ENCODE measurements at regions not wholly inside any gene's neighbourhood (a gene's known extent, or its start where the extent isn't known, plus 50 kb on each side); places are given as distances from the start of the nearest gene placed in this dataset.

- FAIRE-seq: no peak
- TF ChIP-seq POLR2AphosphoS5 (IDR thresholded peaks at IDR 0.05; ENCODE audit: low read depth, low read length) (no peak), POLR2A (IDR thresholded peaks at IDR 0.05; ENCODE audit: low read depth, low read length) (no peak), TAF1 (IDR thresholded peaks at IDR 0.05; ENCODE audit: low read depth, low read length) (no peak), POU2F2 (IDR thresholded peaks at IDR 0.05; ENCODE audit: low read depth, low read length) (no peak), PAX5 (IDR thresholded peaks at IDR 0.05; ENCODE audit: insufficient read depth, low read length, severe bottlenecking) (no peak), SPI1 (IDR thresholded peaks at IDR 0.05; ENCODE audit: low read depth, low read length) (no peak)
- no peak for DNase-seq (ENCODE audit: insufficient read length, low spot score)
These were observed 167.7 kb upstream of the USP24 start for GRCh38 chr1:55382806-55383305.

DNA sequence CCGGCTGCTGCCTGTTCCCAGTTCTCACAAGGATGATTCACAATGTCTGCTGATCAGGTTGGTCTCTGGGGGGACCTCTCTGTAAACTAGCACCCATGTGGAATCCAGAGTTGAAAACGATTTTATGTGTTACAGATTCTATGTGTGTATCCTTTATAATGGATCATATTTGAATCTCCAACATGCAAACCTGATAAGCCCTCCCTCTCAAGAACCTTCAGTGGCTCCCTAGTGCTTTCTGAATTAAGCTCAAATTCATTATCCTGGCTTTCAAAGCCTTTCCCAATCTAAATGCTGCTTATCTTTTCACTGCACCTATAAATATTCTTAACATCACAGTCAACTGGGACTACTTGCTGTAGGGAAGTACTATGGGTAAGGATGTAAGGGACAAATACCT lies 166.8 kb upstream of the USP24 start:
- FAIRE-seq: no peak
- DNase-seq (ENCODE audit: insufficient read length, low spot score): no peak
- TF ChIP-seq TAF1 (IDR thresholded peaks at IDR 0.05; ENCODE audit: low read depth, low read length): no peak
- TF ChIP-seq POLR2A (IDR thresholded peaks at IDR 0.05; ENCODE audit: low read depth, low read length): no peak
- no peak for TF ChIP-seq POLR2AphosphoS5 (IDR thresholded peaks at IDR 0.05; ENCODE audit: low read depth, low read length)
- TF ChIP-seq PAX5 (IDR thresholded peaks at IDR 0.05; ENCODE audit: insufficient read depth, low read length, severe bottlenecking): no peak
- TF ChIP-seq POU2F2 (IDR thresholded peaks at IDR 0.05; ENCODE audit: low read depth, low read length): no peak
- TF ChIP-seq SPI1 (IDR thresholded peaks at IDR 0.05; ENCODE audit: low read depth, low read length): no peak

GRCh38 chr1:55381491-55381890 lies 166.3 kb upstream of the USP24 start:
- no peak for DNase-seq (ENCODE audit: insufficient read length, low spot score)
- TF ChIP-seq POLR2AphosphoS5 (IDR thresholded peaks at IDR 0.05; ENCODE audit: low read depth, low read length) (no peak), POU2F2 (IDR thresholded peaks at IDR 0.05; ENCODE audit: low read depth, low read length) (no peak), PAX5 (IDR thresholded peaks at IDR 0.05; ENCODE audit: insufficient read depth, low read length, severe bottlenecking) (no peak), POLR2A (IDR thresholded peaks at IDR 0.05; ENCODE audit: low read depth, low read length) (no peak), TAF1 (IDR thresholded peaks at IDR 0.05; ENCODE audit: low read depth, low read length) (no peak), SPI1 (IDR thresholded peaks at IDR 0.05; ENCODE audit: low read depth, low read length) (no peak)
- FAIRE-seq: no peak

DNA sequence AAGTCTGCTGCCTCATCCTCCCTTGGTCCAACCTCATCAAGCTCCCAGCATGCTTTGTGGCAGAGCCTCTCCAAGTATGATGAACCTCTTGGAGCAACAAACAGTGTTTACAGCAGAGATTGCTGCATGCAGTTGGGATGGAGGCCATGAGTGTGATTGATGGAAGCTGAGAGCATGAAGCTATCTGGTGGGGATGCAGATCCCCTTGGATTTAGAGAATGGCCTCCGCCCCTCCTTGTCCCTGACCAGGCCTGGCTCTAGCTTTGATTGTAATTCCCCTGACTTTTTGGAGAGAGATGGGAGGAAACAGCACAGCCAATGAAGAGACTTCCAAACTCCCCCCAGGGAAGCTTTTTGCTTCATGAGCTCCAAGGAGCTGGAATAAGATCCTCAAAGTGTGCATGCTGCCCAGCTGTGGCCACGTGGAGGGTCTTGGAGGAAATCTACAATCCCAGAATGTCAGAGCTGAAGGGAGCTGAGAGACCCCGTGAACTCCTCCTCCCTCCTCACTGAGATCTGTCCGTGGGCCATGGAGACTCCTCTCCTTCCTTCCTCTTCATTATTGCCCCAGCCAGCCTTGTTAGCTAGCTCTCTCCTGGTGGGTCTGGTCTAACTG lies 165.3 kb upstream of the USP24 start:
- no peak for FAIRE-seq
- no peak for DNase-seq (ENCODE audit: insufficient read length, low spot score)
- no peak for TF ChIP-seq POLR2A (IDR thresholded peaks at IDR 0.05; ENCODE audit: low read depth, low read length)

DNA sequence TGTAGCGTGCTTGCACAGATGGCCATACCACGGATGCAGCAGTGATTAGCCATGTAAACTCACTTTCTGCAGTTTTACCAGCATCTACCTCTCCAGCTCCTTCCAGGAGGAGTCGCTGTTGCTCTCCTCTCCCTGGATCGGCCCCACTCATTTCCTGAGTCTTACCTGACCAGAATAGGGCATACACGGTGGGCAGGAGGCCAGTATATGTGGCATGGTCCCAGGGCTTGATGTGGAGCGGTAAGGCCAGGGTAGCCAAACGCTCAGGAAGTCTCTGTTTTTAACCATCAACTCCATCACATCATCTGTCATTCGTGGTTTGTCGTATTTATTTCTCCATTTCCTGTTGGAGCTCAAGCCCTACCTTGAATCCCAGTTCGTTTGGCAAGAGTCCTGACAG lies 163.4 kb upstream of the USP24 start:
- TF ChIP-seq POLR2AphosphoS5 (IDR thresholded peaks at IDR 0.05; ENCODE audit: low read depth, low read length) (no peak), POU2F2 (IDR thresholded peaks at IDR 0.05; ENCODE audit: low read depth, low read length) (no peak), SPI1 (IDR thresholded peaks at IDR 0.05; ENCODE audit: low read depth, low read length) (no peak), TAF1 (IDR thresholded peaks at IDR 0.05; ENCODE audit: low read depth, low read length) (no peak), PAX5 (IDR thresholded peaks at IDR 0.05; ENCODE audit: insufficient read depth, low read length, severe bottlenecking) (no peak), POLR2A (IDR thresholded peaks at IDR 0.05; ENCODE audit: low read depth, low read length) (no peak)
- peak; percentile 9 for DNase-seq (ENCODE audit: insufficient read length, low spot score)
- FAIRE-seq: peak; percentile 38

DNA sequence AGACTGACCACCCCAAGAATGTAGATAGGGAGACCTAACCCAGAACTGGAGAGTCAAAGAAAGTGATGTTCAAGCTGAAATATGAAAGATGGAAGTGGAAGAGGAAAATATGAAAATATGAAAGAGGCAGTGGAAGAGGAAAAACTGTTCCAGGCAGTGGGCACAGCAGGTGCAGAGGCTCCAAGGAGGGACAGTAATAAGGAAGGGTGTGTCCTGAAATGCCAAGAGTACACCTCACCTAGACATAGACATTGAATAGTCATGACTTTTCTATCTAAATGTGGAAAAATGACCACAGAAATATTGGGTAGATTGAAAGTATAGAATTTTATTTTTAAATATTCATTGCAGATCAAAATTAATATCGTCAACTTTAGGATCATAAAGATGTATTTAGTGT lies 161.7 kb upstream of the USP24 start:
- FAIRE-seq (no peak), DNase-seq (ENCODE audit: insufficient read length, low spot score) (no peak)
- TF ChIP-seq PAX5 (IDR thresholded peaks at IDR 0.05; ENCODE audit: insufficient read depth, low read length, severe bottlenecking) (no peak), POLR2AphosphoS5 (IDR thresholded peaks at IDR 0.05; ENCODE audit: low read depth, low read length) (no peak), TAF1 (IDR thresholded peaks at IDR 0.05; ENCODE audit: low read depth, low read length) (no peak), POLR2A (IDR thresholded peaks at IDR 0.05; ENCODE audit: low read depth, low read length) (no peak), SPI1 (IDR thresholded peaks at IDR 0.05; ENCODE audit: low read depth, low read length) (no peak)

DNA sequence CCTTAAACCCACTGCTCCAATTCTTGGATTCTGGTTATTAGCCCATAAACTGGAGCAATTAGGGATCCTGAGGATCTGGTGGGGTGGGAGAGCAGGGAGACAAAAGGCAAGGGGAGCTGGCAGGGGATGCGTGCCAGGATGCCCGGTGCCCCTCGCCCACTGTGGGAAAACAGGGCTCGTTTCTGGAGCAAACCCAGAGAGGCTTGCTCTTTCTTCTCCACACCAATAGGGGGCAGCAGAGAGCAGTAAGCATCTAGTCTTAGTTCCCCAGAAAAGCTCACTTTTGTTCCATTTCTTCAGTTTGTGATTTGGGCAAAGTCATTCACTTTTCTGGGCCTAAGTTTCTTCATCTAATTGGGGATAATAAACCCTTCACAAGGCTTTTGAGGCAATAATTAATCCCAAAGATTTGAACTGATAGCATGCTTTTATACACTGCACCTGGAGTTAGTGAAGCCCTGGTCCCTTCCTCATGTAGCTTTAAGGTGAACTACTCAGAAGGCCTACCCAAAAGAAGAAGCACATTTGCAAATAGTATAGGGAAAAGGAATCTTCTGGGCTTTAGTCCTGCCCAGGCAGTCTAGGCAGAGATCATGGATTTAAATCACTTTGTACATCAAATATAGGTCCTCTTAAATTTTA lies 160.6 kb upstream of the USP24 start:
- FAIRE-seq: peak; percentile 9
- TF ChIP-seq SPI1 (IDR thresholded peaks at IDR 0.05; ENCODE audit: low read depth, low read length): no peak
- TF ChIP-seq PAX5 (IDR thresholded peaks at IDR 0.05; ENCODE audit: insufficient read depth, low read length, severe bottlenecking): no peak
- TF ChIP-seq POLR2A (IDR thresholded peaks at IDR 0.05; ENCODE audit: low read depth, low read length): no peak
- no peak for TF ChIP-seq TAF1 (IDR thresholded peaks at IDR 0.05; ENCODE audit: low read depth, low read length)
- no peak for TF ChIP-seq POLR2AphosphoS5 (IDR thresholded peaks at IDR 0.05; ENCODE audit: low read depth, low read length)
- no peak for TF ChIP-seq POU2F2 (IDR thresholded peaks at IDR 0.05; ENCODE audit: low read depth, low read length)
- DNase-seq (ENCODE audit: insufficient read length, low spot score): peak; percentile 28

- DNase-seq (ENCODE audit: insufficient read length, low spot score) (no peak), FAIRE-seq (no peak)
- TF ChIP-seq SPI1 (IDR thresholded peaks at IDR 0.05; ENCODE audit: low read depth, low read length) (no peak), POLR2A (IDR thresholded peaks at IDR 0.05; ENCODE audit: low read depth, low read length) (no peak), POU2F2 (IDR thresholded peaks at IDR 0.05; ENCODE audit: low read depth, low read length) (no peak), PAX5 (IDR thresholded peaks at IDR 0.05; ENCODE audit: insufficient read depth, low read length, severe bottlenecking) (no peak), TAF1 (IDR thresholded peaks at IDR 0.05; ENCODE audit: low read depth, low read length) (no peak), POLR2AphosphoS5 (IDR thresholded peaks at IDR 0.05; ENCODE audit: low read depth, low read length) (no peak)
These were observed 159.8 kb upstream of the USP24 start for GRCh38 chr1:55374801-55375616.

DNA sequence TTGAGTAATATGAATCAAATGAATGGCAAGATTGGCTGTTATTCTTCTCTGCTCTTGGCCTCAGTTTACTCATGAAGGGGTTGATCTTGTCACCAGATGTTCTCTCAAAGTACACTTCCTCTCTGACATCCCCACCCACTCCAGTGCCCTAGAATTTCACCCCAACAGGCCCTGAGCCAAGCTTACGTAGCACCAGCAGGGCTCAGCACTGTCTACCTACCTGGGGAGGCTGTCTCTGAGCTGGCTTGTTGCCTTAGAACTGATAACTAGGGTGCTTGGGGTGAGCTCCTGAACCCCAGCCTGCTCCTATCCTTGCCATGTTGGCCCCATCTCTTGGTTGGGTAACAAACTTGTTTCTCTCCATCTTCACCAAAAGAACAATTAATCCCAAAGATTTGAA lies 159.1 kb upstream of the USP24 start:
- TF ChIP-seq SPI1 (IDR thresholded peaks at IDR 0.05; ENCODE audit: low read depth, low read length) (no peak), PAX5 (IDR thresholded peaks at IDR 0.05; ENCODE audit: insufficient read depth, low read length, severe bottlenecking) (no peak), POLR2A (IDR thresholded peaks at IDR 0.05; ENCODE audit: low read depth, low read length) (no peak), POLR2AphosphoS5 (IDR thresholded peaks at IDR 0.05; ENCODE audit: low read depth, low read length) (no peak), TAF1 (IDR thresholded peaks at IDR 0.05; ENCODE audit: low read depth, low read length) (no peak), POU2F2 (IDR thresholded peaks at IDR 0.05; ENCODE audit: low read depth, low read length) (no peak)
- FAIRE-seq: no peak
- DNase-seq (ENCODE audit: insufficient read length, low spot score): no peak
